Activated CD4-positive, CD25-positive, alpha-beta regulatory T cell treated with anti-CD3 and anti-CD28 coated beads, Interleukin-2, amount 50 U/mL, for 72 hours (primary cell): ENCODE measurements at regions not wholly inside any gene's neighbourhood (a gene's known extent, or its start where the extent isn't known, plus 50 kb on each side); places are given as distances from the start of the nearest gene placed in this dataset.
A peak's percentile ranks its signal among the peaks of the same experiment; 100 is the strongest.

Experiments used
- DNase-seq: peaks from one replicate; pipeline ENCODE4 v3.0.0; 2021

DNA sequence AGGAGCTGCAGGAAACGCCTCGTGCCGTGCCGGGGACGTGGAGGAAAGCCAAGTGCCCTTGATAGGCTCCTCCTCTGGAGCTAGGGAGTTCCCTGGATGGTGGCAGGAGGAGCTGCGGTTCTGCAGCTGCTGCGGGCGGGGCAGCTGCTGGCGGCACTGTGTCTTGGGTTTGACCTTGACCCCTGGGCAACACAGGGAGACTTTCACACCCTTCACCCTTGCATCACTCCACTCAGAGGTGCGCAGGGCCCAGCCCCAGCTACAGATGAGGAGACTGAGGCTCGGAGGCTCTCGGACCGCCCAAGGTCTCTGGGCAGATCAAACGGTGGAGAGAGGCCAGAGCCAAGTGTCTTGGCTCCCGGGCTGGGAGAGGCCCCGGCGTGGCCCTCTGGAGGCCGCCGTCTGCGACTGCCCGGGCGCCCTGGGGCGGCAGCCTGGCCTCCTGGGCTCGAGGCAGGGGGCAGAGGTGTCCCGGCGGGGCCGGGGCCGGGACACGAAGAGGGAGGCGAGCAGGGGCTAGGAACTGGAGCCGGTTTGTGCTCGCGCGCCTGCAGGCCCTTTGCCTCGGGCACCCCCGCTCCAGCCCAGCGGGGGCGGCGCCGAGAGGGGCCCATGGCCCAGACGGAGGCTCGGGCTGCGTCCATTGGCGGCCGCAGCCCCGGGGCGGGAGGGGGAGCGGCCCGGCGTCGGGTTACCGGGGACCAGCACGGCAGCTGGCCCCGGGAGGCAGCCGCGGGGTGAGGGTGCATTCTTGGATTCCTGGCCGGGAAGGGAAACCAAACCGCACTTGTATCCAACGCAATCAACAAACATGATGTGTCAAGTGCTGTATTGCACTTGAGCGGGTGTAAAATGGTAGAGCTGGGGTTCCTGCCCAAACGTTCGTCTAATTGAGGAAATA, 129.6 kb upstream of the SLC1A4 start:
- DNase-seq = no peak

- DNase-seq = no peak
These were observed 128.8 kb upstream of the SLC1A4 start for GRCh38 chr2:64860276-64860885.

GRCh38 chr2:64860936-64861335, 128.3 kb upstream of the SLC1A4 start:
- no peak for DNase-seq

- DNase-seq = no peak
These were observed 127.5 kb upstream of the SLC1A4 start for GRCh38 chr2:64861452-64862397.

DNA sequence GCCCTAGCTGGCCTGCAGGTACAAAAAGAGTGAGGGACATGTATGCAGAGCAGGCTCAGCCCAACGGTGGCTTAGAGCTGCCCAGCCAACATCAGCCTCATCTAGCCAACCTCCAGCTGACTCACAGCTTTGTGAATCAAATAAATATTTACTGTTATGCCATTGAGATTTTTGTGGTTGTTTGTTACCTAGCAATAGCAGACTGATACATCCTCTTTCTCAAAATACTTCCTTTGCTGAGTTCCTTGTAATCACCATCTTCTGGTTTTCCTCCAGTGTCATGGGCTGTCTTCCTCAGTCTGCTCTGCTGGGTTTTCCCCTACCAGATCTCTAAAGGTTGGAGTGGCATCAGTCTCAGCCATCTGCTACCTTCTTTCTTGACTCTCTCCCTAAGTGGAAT, 126.6 kb upstream of the SLC1A4 start:
- no peak for DNase-seq

GRCh38 chr2:64863097-64863820, 125.9 kb upstream of the SLC1A4 start:
- DNase-seq = no peak

DNA sequence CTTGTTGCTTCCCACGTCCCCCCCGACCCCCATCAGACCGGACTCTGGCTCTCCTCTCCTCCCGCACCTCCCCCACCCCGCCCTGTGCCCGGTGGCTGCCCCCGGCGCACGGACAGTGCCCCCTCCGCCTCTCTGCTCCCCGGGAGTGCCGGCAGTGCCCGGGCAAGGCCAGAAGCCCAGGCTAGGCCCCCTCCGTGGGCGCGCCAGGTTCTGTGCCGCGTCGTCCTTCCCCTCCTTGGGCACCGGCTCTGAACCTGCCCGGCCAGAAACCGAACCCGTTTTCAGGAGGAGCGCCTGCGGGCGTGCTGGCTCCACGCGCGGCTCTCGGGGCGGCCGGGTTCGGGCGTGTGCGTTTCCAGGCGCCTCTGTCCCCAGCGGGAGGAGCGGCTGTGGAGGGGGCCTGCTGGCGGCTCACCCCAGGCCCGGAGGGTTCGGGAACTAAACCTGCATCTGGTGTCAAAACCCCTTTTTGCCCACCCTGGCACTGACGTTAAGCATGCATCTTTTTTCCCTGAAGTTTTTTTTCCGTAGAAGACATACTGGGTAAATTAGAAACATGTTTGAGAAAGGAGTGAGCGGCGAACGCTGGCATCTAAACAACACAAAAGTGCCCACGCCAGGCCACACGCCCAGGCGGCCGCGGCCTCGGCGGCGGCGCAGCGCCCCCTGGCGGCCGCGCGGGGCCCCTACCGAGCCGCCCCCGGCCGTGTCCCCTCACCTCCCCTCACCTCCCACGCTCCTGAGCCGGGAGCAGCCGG, 123.9 kb upstream of the SLC1A4 start:
- DNase-seq = peak; percentile 71

DNA sequence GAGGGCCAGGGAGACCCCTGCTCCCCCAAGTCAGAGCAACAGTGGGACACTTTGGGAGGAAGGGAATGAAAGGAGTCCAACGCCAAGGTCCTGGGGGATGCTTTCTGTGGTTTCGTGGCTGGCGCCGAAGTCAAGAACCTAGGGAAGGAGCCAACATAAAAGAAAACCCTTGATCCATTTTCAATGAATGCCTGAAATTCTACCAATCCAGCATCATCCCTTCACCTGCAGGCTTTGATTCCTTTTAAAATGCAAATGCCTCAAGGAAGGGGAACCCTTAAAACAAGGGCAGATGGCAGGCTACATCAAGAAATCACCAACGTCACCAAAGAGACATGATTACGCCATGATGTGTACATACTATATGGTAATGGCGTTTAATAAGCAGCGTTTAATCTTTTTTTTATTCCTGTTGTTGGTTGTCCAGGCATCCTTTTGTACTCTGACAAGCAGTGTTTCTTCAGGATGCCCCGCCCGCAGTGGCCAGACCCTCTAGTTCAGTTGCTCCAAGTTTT, 123.3 kb upstream of the SLC1A4 start:
- DNase-seq = no peak

GRCh38 chr2:64866797-64867196, 122.4 kb upstream of the SLC1A4 start:
- no peak for DNase-seq

GRCh38 chr2:64867253-64867996, 121.8 kb upstream of the SLC1A4 start:
- no peak for DNase-seq

GRCh38 chr2:64869126-64869525, 120.1 kb upstream of the SLC1A4 start:
- DNase-seq = no peak

DNA sequence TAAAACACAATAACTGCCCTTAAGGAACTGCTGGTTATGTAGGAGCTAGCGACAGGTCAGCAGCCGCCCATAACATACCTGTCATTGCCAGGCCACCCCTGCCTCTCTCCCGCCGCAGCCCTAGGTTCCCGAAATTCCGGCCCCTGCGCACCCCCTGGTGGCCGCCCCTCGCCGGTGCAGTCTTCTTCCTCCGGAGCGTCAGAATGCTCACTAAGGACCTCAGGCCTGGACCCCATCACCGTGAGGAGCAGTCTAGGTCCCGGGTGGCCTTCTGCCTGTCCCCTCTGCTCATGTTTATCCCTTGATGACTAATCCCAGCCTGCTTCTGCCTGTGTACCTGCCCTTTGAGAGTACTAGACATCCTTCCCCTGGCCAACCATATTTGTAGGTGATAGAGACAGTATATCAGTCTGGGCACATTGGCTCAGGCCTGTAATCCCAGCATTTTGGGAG, 115.7 kb upstream of the SLC1A4 start:
- peak; percentile 88 for DNase-seq

DNA sequence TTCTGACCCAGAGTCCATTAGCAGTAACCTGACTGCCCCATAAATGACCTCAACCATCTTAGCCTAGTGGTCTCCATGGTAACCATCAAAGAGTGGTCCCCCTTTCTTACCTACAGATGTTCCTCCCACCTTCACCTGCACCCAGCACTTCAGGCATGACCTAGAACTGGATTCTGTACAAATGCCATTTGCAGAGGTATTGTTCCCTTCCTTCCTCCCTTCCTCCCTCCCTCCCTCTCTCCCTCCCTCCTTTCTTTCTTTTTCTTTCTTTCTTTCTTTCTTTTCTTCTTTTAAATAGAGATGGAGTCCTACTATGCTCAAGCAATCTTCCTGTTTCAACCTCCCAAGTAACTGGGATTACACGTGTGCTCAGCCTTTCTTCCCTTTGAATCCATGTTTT, 114.6 kb upstream of the SLC1A4 start:
- no peak for DNase-seq

- no peak for DNase-seq
These were observed 113.8 kb upstream of the SLC1A4 start for GRCh38 chr2:64875368-64875767.

- DNase-seq = no peak
These were observed 113.0 kb upstream of the SLC1A4 start for GRCh38 chr2:64876137-64876647.

- DNase-seq = no peak
These were observed 109.5 kb upstream of the SLC1A4 start for GRCh38 chr2:64879745-64880144.

DNA sequence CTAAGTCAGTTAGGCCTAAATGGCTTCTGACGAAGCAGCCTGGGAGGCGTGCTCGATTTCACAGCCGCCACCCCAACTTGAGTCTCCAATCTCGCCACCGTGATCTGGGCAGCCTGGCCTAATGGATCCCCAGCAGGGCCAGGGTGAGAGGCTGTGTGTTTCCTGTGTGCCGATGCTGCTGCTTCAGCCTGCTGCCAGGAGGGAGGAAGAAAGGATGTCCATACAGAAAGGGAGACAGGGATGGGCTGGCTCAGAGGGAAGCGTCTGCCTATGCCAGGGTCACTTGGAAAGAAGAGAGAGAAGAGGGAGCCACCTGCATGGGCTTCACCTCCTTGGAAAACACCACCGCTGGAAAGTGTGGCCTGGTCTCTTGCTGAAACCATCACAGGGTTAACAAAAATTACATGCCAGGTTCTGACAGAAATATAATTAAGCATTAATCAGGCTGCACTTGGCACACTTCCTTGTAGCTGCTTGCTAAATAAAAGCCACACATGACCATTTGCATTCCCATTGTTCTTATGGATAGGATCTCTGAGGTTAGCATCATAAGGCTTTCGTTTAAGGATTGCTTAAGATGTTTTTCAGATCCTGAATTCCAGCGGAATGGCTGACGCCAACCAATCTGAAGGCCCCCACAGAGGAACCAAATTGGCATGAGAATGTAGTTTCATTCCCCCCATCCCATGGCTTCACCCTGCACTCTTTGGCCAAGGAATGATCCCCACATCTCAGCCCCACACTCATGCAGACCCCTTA, 108.8 kb upstream of the SLC1A4 start:
- DNase-seq = no peak

DNA sequence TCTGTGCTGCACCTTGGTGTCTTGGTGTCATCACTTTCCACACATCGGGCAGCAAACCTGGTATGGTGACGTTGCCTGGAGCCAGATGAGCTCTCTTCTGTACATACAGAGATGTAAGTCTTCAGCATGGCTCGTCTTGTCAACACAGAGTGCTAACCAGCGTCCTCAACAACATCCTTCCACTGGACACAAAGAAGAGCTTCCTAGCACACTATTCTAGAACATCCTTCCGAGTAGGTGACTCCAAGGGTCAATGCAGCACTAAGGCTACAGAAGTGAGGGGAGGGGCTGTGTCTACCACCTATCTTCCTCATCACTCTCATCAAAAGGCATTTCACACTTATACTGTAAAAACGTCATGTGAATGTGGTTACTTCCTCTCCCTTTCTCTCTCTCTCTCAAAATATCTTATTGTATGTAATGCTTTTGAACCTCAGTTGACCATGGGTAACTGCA, 108.1 kb upstream of the SLC1A4 start:
- DNase-seq = no peak

DNA sequence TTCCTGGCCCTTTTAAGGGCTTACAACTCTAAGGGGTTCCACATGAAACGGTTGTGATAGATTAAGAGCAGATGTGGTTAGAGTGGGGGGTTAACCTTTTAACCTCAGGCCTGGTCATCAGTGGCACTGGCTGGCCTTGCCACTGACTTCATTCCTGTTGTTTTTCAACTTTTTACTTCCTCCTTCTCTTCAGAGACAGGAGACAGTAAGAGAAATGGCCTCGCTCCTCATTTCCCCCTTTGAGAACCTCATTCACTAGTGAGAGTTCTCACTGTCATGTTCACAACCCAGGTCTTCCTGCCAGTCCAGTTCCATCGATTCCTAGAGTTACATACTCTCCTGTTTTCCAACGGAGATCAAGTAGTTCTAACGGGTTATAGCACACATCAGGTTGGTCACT, 101.6 kb upstream of the SLC1A4 start:
- no peak for DNase-seq
